COLO829 (cell line): ENCODE measurements at regions not wholly inside any gene's neighbourhood (a gene's known extent, or its start where the extent isn't known, plus 50 kb on each side); places are given as distances from the start of the nearest gene placed in this dataset.

Source experiments
- DNase-seq: peaks from one replicate; pipeline ENCODE4 v3.0.0; 2012; ENCODE audit warnings: low spot score

GRCh38 chr10:43006490-43006889 is 70.4 kb upstream of the RET start:
- DNase-seq = no peak

GRCh38 chr10:43012578-43012977 is 64.3 kb upstream of the RET start:
- no peak for DNase-seq

GRCh38 chr10:43013065-43013464 is 63.8 kb upstream of the RET start:
- no peak for DNase-seq

GRCh38 chr10:43024524-43024923 is 52.3 kb upstream of the RET start:
- no peak for DNase-seq

GRCh38 chr10:43024942-43025700 is 51.7 kb upstream of the RET start:
- DNase-seq = no peak

GRCh38 chr10:43026039-43026973 is 50.6 kb upstream of the RET start:
- no peak for DNase-seq
